SH-SY5Y (cell line): ENCODE measurements at regions not wholly inside any gene's neighbourhood (a gene's known extent, or its start where the extent isn't known, plus 50 kb on each side); places are given as distances from the start of the nearest gene placed in this dataset.

Source experiments
- GATA2 ChIP-seq: IDR thresholded peaks from 2 replicates; pipeline ENCODE4 v1.6.1; 2011; ENCODE audit warnings: mild to moderate bottlenecking, low read depth, low read length
- GATA3 ChIP-seq: IDR thresholded peaks from 2 replicates; pipeline ENCODE4 v1.6.1; 2011; ENCODE audit warnings: low read depth, mild to moderate bottlenecking, low read length, moderate library complexity

GRCh38 chr3:102005551-102005950 is 156.2 kb downstream of the NFKBIZ start:
- TF ChIP-seq GATA2 (no peak), GATA3 (no peak)

DNA sequence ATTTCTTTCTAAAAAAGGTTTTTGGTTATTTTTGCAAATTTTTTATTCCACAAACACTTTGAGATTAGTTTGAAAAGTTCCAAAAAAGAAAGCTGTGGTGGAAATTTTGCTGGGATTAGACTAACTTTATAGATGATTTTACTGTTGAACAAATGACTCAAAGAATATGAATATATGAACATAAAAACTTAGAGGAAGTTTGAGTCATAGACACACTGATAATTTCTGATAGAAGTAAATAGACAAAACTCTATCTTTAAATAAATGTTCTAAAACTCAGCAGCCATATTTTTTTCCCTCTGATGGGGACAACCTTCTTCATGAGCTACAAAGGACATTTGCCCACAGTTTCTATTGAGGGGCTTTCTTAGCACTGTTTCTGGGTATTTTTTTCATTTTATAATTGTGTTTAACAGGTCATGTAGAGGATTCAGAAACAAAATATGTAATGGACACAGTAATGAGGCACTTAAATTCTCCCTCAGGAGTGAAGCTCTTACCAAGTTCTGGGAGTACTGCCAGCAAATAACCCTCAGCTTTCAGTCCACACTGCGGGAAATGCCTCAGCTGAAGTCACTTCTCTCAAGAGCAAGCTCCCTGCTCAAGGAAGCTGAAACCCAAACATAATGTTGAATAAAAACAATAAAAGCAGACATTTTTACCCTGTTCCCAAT is 157.6 kb downstream of the NFKBIZ start:
- no peak for TF ChIP-seq GATA2
- no peak for TF ChIP-seq GATA3

GRCh38 chr3:102016417-102016816 is 167.1 kb downstream of the NFKBIZ start:
- no peak for TF ChIP-seq GATA2
- no peak for TF ChIP-seq GATA3

DNA sequence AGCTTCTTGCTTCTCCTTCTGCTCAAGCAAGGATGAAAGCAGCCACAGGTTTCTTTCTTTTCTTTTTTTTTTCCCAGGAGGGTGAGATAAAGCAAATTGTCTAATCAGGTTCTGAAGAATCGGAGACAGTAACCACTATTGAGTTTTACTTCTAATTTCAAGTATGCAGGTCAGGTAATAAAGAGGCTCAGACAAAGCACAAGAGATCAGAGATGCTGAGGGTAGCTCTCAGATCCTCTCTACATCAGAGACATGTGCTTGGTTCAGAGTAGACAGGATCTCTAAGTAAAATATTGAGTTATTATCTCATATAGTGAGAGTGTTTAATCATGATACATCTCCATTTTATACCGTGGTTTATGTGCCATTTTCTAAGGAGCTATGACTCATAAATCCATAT is 168.5 kb downstream of the NFKBIZ start:
- TF ChIP-seq GATA2: no peak
- TF ChIP-seq GATA3: no peak

DNA sequence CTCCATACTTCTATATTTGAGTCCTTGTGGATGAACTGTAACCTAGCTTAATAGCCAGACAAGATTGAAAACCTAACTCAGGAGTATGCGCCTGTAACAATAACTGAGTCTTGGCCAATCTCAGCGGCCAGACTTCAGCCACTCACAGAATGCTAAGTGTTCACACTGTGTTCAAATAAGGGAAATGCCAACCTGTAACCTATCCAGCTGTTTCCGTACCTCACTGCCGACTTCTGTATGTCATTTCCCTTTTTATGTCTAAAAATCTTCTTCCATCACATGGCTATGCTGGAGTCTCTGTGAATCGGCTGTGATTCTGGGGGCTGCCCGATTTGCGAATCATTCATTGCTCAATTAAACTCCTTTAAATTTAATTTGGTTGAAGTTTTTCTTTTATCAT is 169.2 kb downstream of the NFKBIZ start:
- no peak for TF ChIP-seq GATA3
- no peak for TF ChIP-seq GATA2

GRCh38 chr3:102020735-102021134 is 171.4 kb downstream of the NFKBIZ start:
- no peak for TF ChIP-seq GATA2
- no peak for TF ChIP-seq GATA3

DNA sequence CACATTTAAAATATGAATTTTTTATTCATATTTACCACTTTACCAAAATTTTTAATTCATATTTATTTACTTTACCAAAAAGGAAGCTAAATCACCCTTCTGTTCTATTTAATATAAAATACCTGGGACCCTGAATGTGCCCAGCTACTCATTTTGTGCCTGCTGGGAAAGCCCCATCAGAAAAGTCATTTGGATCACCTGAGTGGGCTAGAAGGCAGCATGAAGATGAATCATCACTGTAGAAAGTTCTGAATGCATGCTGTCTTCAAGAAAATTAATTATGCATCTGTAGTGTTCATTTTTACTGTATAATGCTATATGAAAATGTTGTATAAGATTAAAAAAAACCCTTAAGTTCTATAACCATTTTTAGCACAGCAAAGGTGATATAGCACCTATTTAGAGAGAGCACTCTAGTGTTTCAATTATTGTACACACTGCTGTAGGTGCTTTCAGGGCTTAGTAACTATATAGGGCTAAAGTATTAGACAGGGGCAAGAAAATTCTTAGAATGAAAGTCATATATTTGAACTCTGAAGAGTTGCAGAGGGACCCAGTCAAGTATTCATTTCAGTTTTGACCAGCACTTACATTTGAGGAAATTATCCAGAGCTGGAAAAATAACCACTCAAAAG is 175.1 kb downstream of the NFKBIZ start:
- TF ChIP-seq GATA2: no peak
- no peak for TF ChIP-seq GATA3

- no peak for TF ChIP-seq GATA2
- no peak for TF ChIP-seq GATA3
Observed at GRCh38 chr3:102025606-102026270, 176.4 kb downstream of the NFKBIZ start.

GRCh38 chr3:102026656-102027055 is 177.3 kb downstream of the NFKBIZ start:
- TF ChIP-seq GATA2: no peak
- no peak for TF ChIP-seq GATA3

GRCh38 chr3:102030661-102031060 is 181.3 kb downstream of the NFKBIZ start:
- TF ChIP-seq GATA2 (no peak), GATA3 (no peak)

GRCh38 chr3:102031834-102032233 is 182.5 kb downstream of the NFKBIZ start:
- TF ChIP-seq GATA2 (no peak), GATA3 (no peak)

DNA sequence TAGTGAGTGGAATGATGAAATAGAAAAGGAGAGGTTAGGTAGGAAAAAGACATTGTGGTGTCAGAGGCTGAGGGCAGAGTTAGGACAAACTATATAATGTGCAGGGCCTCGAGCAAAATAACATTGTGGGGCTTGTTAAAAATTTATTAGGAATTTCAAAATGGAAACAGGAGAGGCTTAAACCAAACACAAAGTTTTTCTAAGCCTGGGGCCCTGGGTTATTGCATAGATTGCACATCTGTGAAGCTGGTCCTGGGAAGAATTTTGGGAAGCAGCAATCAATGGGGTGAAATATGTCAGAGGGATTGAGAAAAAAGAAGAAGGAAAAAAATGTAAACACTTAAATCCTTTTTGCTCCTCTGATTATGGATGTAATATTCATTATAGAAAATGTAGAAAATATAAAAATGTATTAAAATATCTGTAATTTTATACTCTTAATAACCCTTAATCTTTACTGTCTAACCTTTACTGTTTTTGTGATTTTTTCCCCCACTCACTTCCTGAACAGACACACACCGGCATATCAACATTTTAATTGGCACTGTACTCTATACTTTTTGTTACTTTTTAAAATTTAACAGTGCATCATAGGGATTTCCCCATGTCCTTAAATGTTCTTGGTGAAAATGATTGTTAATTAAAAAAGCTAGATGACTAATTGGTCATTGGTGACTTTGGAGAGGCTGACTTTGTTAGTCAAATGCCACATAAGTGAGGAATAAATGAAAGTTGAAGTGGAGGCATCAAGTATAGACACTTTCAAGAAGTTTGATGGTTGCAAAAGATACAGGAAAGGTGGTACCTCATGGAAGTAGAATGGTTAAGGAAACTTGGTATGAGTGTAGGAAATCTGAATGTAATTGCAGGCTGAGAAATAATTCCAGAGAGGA is 183.4 kb downstream of the NFKBIZ start:
- TF ChIP-seq GATA2: no peak
- no peak for TF ChIP-seq GATA3

- TF ChIP-seq GATA3 (no peak), GATA2 (no peak)
Observed at GRCh38 chr3:102034639-102035451, 185.5 kb downstream of the NFKBIZ start.
